ENCODE measurements at regions not wholly inside any gene's neighbourhood (a gene's known extent, or its start where the extent isn't known, plus 50 kb on each side); places are given as distances from the start of the nearest gene placed in this dataset.

- no peak for DNase-seq (ENCODE audit: low read depth)
- TF ChIP-seq CTCF (conservative IDR thresholded peaks at IDR 0.05; ENCODE audit: control insufficient read depth, insufficient read depth, low read depth, low read length) = no peak
- no peak overlapping the region for H3K4me3 ChIP-seq (ENCODE audit: control insufficient read depth, low read depth, low read length)
Measured at GRCh38 chr2:103153580-103154284, 391.9 kb downstream of the TMEM182 start.

- no peak overlapping the region for H3K4me3 ChIP-seq (ENCODE audit: control insufficient read depth, low read depth, low read length)
- no peak for TF ChIP-seq CTCF (conservative IDR thresholded peaks at IDR 0.05; ENCODE audit: control insufficient read depth, insufficient read depth, low read depth, low read length)
- no peak for DNase-seq (ENCODE audit: low read depth)
Measured at GRCh38 chr2:103155308-103155707, 393.5 kb downstream of the TMEM182 start.

GRCh38 chr2:103159018-103159417 is 397.2 kb downstream of the TMEM182 start:
- H3K4me3 ChIP-seq (ENCODE audit: control insufficient read depth, low read depth, low read length) = no peak overlapping the region
- DNase-seq (ENCODE audit: low read depth) = no peak
- no peak for TF ChIP-seq CTCF (conservative IDR thresholded peaks at IDR 0.05; ENCODE audit: control insufficient read depth, insufficient read depth, low read depth, low read length)

- peak; percentile 84 for TF ChIP-seq CTCF (conservative IDR thresholded peaks at IDR 0.05; ENCODE audit: control insufficient read depth, insufficient read depth, low read depth, low read length)
- peak; percentile 59 for DNase-seq (ENCODE audit: low read depth)
- H3K4me3 ChIP-seq (ENCODE audit: control insufficient read depth, low read depth, low read length) = no peak overlapping the region
Measured at GRCh38 chr2:103161456-103162289, 399.8 kb downstream of the TMEM182 start.

- no peak for TF ChIP-seq CTCF (conservative IDR thresholded peaks at IDR 0.05; ENCODE audit: control insufficient read depth, insufficient read depth, low read depth, low read length)
- H3K4me3 ChIP-seq (ENCODE audit: control insufficient read depth, low read depth, low read length) = no peak overlapping the region
- no peak for DNase-seq (ENCODE audit: low read depth)
Measured at GRCh38 chr2:103164748-103165147, 402.9 kb downstream of the TMEM182 start.

- H3K4me3 ChIP-seq (ENCODE audit: control insufficient read depth, low read depth, low read length) = no peak overlapping the region
- no peak for DNase-seq (ENCODE audit: low read depth)
- TF ChIP-seq CTCF (conservative IDR thresholded peaks at IDR 0.05; ENCODE audit: control insufficient read depth, insufficient read depth, low read depth, low read length) = no peak
Measured at GRCh38 chr2:103165836-103166235, 404.0 kb downstream of the TMEM182 start.
